ENCODE measurements at regions not wholly inside any gene's neighbourhood (a gene's known extent, or its start where the extent isn't known, plus 50 kb on each side); places are given as distances from the start of the nearest gene placed in this dataset.

DNA sequence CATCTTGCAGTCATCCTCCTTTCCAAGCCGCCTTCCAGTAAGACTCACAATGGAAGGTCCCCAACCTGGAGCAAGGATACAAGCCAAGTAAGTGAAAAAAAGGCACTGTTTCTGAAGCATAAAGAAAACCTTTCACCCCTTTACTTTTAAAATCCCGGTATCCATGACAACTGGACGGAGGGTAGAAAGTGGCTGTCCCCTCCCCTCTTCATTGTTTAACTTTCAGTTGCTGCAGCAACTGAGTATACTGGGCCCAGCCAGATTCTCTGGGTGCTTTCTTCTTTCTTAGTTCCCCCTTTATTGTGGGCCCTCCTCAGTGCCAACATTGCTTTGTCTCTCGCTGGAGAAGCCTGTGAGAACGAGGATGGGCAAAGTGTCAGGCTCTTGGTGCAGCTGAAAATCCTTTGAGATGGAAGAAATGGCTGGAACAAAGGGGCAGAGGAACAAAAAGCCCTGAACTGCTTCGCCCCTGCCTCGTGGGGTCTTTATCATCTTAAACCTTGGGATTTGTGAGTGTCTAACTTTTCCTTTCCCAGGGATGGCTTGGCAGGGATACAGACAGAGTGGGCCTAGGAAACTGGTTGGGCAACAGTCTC, 224.0 kb upstream of the RGMA start:
- TF ChIP-seq ZFX (IDR thresholded peaks at IDR 0.05) = no peak
- TF ChIP-seq, protein P1, sequence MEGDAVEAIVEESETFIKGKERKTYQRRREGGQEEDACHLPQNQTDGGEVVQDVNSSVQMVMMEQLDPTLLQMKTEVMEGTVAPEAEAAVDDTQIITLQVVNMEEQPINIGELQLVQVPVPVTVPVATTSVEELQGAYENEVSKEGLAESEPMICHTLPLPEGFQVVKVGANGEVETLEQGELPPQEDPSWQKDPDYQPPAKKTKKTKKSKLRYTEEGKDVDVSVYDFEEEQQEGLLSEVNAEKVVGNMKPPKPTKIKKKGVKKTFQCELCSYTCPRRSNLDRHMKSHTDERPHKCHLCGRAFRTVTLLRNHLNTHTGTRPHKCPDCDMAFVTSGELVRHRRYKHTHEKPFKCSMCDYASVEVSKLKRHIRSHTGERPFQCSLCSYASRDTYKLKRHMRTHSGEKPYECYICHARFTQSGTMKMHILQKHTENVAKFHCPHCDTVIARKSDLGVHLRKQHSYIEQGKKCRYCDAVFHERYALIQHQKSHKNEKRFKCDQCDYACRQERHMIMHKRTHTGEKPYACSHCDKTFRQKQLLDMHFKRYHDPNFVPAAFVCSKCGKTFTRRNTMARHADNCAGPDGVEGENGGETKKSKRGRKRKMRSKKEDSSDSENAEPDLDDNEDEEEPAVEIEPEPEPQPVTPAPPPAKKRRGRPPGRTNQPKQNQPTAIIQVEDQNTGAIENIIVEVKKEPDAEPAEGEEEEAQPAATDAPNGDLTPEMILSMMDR (conservative IDR thresholded peaks at IDR 0.05) = no peak

DNA sequence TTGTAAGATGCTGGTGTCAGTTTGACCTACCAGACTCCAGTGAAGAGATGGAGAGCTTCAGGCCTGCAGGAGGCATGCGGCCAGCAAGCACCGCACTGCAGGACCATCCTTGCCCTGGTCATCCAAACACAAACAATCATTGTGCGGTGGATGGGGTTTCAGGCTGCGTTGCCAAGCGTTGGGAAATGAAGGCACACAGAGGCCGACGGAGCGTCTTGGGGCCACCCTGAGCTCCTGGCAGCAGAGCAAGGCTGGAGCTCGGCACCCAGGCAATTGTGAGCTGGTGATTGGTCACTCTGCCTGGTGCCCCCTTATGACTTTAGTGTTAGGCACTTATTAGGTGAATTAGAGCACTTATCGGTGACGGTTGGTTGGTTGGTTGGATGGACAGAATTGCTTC, 222.6 kb upstream of the RGMA start:
- TF ChIP-seq ZFX (IDR thresholded peaks at IDR 0.05) = no peak
- TF ChIP-seq, protein P1 (conservative IDR thresholded peaks at IDR 0.05) = no peak
- no peak overlapping the region for H3K27ac ChIP-seq

More for the DNA sequence above, 224.0 kb upstream of the RGMA start:
- H3K27ac ChIP-seq = no peak overlapping the region

DNA sequence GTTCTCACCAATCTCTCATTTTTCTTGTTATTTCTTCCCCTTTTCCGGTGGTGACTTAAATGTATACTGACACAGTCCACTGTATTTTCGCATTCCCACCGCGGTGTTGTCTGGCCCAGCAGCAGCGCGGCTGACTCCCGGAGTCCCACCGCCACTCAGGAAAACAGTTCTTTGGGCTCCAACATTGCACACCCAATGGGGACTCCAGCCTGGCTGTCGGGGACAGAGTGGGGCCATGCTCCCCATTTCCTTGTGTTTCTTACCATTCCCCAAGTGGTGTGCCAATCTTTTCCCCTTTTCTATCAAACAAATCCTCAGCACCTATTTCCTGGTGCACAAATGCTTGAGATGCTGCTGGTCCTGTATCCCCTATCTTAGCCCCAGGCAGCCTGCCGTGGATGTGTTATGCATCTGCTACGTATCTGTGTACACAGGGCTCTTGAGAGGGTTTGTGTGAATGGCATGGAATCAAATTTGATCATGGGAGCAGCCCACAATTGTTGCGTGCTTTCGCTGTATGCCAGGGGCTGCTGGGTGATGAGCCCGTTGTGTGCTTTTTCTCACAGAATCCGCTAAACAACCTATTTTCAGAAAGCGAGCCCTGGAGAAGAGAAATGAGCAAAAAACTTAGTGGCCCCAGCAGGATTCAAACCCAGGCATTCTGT, 219.1 kb upstream of the RGMA start:
- no peak overlapping the region for H3K27ac ChIP-seq
- TF ChIP-seq ZFX (IDR thresholded peaks at IDR 0.05) = no peak
- TF ChIP-seq, protein P1 (conservative IDR thresholded peaks at IDR 0.05) = no peak

DNA sequence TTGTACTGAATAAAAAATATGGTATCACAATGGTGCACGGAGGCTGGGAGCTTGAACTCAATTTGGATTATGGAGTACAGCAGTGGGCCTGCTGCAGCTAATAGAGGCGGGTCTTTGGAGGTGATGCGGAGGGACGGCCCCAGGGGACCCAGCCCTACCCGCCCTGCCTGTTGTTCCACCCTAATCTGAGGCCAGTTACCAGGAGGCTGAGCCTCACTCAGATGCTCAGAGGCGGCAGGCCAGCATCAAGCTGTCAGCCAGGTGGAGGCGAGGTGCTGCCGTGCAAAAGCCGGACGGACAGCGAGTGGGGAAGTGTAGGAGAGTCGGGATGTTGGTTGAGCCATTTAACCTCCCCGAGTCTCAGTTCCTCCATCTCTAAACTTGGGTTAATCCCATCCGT, 218.5 kb upstream of the RGMA start:
- TF ChIP-seq ZFX (IDR thresholded peaks at IDR 0.05) = no peak
- TF ChIP-seq, protein P1 (conservative IDR thresholded peaks at IDR 0.05) = no peak
- H3K27ac ChIP-seq = no peak overlapping the region

DNA sequence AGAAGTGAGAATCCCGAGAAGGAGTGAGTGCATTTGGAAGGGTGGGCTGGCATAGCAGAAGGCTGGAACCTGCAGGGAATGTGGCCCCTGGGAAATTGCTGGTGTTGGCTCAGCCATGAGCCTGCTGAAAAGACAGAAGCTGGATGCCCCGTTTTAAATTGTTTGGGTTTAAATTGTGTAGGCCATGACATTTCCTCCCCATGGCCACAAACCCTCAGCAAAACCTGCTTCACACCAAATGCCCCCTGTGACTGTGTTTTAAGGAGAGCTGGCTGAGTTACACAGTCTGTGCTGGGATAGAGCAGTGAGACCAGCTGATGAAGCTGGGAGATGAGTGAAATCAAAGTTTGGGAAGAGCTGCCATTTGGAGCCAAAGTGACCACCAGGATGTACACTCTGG, 216.3 kb upstream of the RGMA start:
- H3K27ac ChIP-seq = no peak overlapping the region
- TF ChIP-seq, protein P1 (conservative IDR thresholded peaks at IDR 0.05) = no peak
- no peak for TF ChIP-seq ZFX (IDR thresholded peaks at IDR 0.05)

DNA sequence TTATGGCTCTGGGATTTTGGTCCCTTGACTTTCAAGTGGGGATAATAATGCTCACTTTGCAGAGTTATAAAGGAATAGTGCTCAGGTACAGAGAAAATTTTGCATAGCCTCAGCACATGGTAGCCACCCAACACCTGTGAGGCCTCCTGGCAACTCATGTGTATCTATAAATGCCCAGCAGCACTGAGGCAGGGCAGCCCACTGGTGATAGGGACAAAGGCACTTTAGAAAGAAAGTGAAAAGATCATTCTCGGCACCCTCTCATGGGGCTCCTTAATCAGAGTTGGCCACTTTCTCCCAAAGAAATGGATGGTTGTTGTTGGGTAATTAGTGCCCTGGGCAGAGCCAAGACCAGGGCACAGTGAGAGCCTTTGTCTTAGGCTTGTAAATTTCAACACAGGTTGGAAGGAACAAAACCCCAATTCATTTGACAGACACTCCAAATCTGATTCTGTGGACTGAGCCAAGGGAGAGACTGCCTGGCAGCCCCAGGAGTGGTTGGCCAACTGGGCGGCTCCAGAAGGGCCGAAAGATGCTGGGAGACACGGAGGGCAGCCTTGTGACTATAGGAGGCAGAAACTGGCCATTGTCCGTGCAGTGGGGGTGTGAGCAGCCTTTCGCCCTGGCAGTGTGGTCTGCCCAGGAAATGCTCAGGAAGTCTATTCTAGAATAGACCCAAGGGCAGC, 213.2 kb upstream of the RGMA start:
- TF ChIP-seq, protein P1 (conservative IDR thresholded peaks at IDR 0.05) = no peak
- TF ChIP-seq ZFX (IDR thresholded peaks at IDR 0.05) = no peak

DNA sequence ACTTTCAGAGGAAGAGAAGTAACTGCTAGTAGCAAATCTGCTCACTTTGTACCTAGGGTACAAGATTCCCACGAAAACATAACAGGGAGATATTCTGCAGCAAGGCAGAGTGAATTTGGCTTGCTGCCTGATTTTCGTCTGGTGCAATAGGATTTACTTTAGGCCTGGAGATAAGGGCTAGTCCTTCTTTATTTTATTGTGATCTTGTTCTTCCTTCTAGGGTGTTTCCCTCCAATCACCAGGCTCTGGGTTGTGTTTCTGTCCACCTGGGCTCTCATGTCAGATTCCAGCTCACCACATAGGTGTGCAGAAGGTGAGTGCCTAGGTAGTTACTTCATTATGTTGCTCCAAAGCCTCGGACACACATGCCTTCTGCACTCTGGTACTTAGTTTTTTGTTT, 211.8 kb upstream of the RGMA start:
- H3K27ac ChIP-seq = no peak overlapping the region
- no peak for TF ChIP-seq ZFX (IDR thresholded peaks at IDR 0.05)

More for the DNA sequence above, 213.2 kb upstream of the RGMA start:
- H3K27ac ChIP-seq = no peak overlapping the region

All from C4-2B (cell line).